Left ventricle myocardium superior (tissue), 1 donor: ENCODE measurements at regions not wholly inside any gene's neighbourhood (a gene's known extent, or its start where the extent isn't known, plus 50 kb on each side); places are given as distances from the start of the nearest gene placed in this dataset.

Source experiments
- ATAC-seq: fragments of 200-7000 bp; cut with Tn5 transposase; one replicate; pipeline ENCODE4 v1.9.1; 2020; ENCODE audit warnings: mild to moderate bottlenecking, moderate library complexity
- DNase-seq: peaks from one replicate; pipeline ENCODE4 v3.0.0-alpha.2; 2020
- intact Hi-C: fragments of 100-400 bp; cut with micrococcal nuclease; formaldehyde crosslinking; loops from one replicate; pipeline ENCODE4 v1.11.0; 2022
- donor health status: DM: no; HTN: yes; CAD: no; lungs with severe emphysema.

DNA sequence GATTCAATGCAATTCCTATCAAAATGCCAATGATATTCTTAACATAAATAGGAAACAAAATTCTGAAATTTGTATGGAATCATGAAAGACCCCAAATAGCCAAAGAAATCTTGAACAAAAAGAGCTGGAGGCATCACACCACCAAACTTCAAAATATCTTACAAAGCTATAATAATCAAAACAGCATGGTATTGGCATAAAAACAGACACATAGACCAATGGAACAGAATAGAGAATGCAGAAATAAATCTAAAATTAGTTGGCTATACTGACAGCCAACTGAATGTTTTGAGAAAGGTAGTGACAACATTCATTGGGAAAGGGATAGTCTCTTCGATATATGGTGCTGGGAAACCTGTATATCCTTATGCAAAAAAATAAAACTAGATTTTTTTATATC, 121.9 kb upstream of the ASCC3 start:
- DNase-seq (no peak), ATAC-seq (no peak)
- intact Hi-C loops: no loop called here

DNA sequence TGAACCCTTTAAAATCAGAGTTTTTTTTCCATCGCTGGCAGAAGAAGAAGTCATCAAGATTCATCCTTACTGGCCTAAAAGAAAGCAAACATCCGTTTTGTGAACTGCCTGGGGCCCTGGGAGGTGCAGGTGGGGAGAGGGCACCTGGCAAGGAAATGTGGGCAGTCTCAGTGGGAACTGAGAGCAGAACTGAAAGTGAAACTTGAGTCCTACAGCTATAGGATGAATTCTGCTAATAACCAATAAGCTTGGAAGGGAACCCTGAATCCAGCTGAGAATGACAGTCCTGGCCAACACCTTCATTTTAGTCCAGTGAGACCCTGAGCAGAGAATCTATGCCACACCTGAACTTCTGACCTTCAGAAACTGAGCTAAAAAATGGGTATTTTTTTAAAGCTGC, 130.1 kb upstream of the ASCC3 start:
- ATAC-seq: no peak
- intact Hi-C loops: no loop called here
- DNase-seq: no peak

DNA sequence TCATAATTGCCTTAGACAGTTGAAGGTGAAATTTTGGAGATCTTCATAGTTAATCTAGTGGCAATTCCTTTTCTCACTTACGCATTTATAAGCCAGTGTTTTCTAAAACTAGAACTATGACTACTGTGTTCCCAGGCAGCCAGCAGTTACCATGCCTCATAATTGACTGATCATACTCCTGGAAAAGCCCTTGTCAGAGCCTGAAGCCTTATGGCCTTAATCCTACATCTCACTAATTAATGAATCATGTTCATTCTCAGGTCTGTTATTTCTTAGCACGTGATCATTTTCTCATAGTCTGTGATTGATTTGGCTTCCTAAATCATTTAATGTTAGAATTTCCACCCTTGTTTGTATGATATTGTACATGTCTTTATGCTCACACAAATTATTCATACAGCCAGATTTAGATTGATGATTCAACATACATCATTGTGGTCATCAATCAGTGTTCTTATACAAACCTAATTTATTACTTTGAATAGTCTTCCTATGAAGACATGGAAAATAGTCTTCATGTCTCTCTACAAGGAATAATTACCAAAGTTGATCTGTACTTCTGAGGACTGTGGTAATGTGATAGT, 132.6 kb upstream of the ASCC3 start:
- intact Hi-C loops: no loop called here
- no peak for ATAC-seq

DNA sequence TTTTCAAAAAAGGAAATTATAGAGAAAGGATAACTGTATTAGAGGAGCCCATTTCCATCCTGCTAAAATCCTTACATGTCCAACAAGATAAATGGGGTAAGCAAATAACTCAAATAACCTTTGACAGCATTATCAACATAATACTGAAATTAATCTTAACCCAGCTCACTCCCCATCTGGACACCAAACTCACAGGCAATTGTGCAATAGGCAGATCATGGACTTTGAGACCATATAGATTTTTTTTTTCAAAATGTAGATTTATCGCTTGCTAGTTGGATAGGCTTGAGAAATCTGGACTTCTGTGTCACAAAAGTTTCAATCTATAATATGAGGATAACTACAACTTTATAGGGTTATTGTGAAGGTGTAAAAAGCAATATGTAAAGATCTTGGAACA, 134.4 kb upstream of the ASCC3 start:
- no peak for DNase-seq
- ATAC-seq: no peak
- intact Hi-C loops: no loop called here

More for the DNA sequence above, 132.6 kb upstream of the ASCC3 start:
- no peak for DNase-seq

DNA sequence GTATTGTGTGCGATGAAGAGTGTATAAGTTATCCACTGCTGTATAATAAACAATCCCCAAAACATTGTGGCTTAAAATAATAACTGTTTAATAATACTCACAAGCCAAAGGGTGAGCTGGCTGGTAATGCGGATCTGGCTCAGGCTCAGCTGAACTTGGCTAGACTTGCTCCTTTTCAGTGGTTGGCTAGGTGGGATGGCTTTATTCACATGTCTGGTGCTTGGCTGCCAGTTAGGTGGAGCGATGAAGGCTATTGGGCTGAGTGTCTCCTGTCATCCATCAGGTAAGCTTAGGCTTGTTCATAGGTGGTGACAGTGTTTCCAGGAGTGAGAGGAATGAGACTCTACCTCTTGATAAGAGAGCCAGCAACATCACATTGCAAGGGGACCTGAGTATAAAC, 135.0 kb upstream of the ASCC3 start:
- ATAC-seq: no peak
- intact Hi-C loops: no loop called here
- no peak for DNase-seq

DNA sequence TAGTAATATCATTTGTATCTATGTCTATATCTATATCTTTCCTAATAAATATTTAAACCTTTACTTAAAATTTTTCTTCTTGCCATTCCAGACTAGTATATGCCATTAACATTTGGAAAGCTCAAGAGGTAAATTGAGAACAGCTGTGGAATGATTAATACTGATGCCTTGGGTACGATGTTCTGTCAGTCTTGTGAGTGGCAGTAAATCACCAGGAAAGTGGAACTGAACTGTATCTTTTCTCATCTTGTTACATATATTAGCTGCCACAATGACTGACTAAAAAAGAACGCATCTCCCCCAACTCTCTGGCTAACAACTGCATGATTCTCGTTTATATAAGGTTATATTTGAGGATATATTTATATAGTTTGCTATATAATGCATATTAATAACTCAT, 137.0 kb upstream of the ASCC3 start:
- intact Hi-C loops: no loop called here
- DNase-seq (no peak), ATAC-seq (no peak)

DNA sequence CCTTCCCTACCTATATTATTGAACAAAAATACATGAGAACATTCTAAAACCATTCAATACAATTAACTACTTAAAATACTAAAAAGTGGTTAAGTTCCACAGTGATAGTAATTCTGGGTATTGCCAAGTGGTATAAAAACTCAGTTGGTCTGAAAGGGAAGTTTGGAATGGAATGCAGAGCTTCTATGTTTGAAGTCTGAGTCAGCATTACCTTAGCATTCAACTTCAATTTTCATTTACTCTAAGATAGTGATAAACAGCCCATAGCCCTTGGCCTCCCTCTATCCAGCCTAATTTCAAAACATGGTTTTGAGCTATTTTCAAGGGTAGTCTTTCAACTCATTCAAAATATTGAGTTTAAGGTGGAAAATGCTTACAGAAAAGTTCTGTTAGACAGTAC, 140.4 kb upstream of the ASCC3 start:
- intact Hi-C loops: no loop called here
- ATAC-seq (no peak), DNase-seq (no peak)

DNA sequence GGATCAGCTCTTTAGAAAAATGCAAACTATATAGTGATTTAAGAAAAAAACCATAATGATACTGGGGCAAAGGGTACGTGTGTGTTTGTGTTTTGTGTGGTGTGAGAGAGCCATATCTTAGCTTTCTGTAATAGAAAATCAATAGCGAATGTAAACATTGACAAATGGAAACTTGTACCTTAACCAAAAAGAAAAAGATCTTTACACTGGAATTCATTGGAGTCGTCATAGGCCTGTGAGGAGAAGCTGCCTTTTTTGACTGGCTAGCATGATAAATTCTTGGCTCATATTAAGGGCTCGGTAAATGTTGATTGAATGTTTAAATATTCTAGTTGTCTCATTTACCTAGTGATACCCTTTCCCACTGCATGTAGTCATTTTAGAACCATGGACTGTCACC, 161.8 kb upstream of the ASCC3 start:
- DNase-seq (no peak), ATAC-seq (no peak)
- intact Hi-C loops: no loop called here

DNA sequence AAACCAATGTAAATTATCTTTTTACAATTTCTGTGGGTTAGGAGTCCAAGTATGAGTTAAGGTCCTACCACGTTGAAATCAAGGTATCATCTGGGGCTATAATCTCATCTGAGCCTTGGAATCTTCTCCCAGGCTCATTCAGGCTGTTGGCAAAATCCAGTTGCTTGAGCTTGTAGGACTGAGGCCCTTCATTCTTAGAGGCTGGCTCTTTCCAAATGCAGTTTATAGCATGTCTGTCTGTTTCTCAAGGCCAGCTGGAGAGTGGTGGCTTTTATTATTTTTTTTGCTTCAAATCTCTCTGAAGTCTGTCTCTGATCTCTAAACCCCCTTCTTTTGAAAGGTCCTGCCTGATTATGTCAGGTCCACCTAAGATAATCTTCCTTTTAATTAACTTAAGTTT, 177.2 kb upstream of the ASCC3 start:
- DNase-seq (no peak), ATAC-seq (no peak)
- intact Hi-C loops: no loop called here

DNA sequence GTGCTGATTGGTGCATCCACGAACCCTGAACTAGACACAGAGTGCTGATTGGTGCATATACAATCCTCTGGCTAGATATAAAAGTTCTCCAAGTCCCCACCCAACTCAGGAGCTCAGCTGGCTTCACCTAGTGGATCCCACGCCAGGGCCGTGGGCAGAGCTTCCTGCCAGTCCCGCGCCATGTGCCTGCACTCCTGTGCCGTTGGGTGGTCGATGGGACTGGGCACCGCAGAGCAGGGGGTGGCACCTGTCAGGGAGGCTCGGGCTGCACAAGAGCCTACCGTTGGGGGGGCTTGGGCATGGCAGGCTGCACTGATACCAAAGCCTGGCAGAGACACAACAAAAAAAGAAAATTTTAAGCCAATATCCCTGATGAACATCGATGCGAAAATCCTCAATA, 185.4 kb upstream of the ASCC3 start:
- DNase-seq (no peak), ATAC-seq (no peak)
- intact Hi-C loops: no loop called here

DNA sequence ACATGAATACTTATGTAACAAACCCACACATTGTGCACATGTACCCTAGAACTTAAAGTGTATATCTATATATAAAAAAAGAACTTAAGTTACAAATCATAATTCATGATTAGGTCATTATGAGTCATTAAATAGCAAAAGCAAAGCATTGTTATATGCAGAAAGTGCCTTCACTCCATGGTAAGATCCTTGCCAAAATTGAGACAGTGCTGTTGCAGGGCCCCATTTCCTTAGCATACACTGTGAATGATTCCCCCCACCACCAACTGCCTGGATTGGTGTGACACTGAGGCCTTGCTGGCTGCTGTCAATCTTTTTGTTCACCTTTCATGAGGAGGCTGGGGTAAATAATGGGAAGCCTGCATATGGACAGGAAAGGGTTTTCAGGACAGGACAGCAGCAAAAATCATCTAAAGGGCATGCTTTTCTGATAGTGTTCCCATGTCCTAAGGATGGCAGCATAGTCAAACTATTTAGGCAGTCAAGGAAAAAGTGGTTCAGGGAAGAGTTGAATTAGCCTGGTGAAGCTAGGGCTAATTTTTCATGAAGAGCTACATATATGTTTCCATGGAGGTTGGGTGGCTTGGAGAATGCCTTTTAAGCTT, 188.2 kb upstream of the ASCC3 start:
- intact Hi-C loops: no loop called here
- DNase-seq (no peak), ATAC-seq (no peak)

DNA sequence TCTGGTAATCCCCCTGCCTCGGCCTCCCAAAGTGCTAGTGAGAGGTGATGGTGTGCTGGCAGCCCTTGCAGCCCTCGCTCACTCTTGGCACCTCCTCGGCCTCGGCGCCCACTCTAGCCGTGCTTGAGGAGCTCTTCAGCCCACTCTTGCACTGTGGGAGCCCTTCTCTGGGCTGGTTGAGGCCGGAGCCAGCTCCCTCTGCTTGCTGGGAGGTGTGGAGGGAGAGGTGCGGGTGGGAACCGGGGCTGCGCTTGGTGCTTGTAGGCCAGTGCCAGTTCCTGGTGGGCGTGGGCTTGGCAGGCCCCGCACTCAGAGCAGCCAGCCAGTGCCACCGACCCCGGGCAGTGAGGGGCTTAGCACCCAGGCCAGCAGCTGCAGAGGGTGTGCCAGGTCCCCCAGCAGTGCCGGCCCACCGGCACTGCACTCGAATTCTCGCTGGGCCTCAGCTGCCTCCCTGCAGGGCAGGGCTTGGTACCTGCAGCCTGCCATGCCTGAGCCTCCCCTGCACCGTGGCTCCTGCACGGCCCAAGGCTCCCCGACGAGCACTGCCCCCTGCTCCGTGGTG, 189.0 kb upstream of the ASCC3 start:
- ATAC-seq (no peak), DNase-seq (no peak)
- intact Hi-C loops: no loop called here

DNA sequence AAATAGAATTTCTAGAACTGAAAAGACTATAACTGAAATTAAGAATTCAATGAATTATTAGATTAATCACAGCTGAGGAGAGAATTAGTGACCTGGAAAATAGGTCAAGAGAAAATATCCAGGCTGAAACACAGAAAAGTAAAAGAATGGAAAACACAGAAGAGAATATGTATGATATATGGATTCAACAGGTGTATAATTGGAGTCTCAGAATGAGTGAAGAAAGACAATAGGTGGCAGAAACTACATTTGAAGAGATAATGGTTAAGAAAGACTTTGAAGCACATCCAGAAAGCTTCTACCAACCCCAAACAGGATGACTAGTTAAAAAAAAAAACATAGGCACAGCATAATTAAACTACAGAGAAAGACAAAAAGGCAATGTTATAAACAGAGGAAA, 196.2 kb upstream of the ASCC3 start:
- no peak for ATAC-seq
- no peak for DNase-seq
- intact Hi-C loops: no loop called here

DNA sequence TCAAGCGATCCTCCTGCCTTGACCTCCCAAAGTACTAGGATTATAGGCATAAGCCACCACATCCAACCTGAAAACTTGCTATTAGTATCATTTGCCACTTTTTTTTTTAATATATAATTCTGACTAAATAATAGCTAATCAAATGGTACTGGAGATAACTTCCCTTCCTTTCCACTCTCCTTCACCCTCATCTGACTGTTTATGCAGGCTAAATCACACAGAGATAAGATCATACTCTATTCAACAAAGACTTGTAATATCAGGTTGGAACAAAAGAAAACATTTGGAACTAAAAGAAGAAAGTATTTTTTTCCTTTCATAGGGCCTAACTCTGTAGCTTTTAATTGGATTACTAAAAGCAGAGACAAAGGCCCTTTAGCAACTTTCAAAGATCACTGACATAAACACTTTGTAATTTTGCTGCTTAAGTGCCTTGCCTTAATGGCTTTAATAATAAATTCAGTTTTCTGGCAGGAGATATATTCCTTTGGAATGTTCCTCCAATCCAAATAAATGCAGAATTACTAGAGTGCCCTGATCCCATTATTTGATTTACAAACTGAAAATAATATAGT, 198.7 kb upstream of the ASCC3 start:
- intact Hi-C loops: no loop called here
- no peak for DNase-seq
- no peak for ATAC-seq

DNA sequence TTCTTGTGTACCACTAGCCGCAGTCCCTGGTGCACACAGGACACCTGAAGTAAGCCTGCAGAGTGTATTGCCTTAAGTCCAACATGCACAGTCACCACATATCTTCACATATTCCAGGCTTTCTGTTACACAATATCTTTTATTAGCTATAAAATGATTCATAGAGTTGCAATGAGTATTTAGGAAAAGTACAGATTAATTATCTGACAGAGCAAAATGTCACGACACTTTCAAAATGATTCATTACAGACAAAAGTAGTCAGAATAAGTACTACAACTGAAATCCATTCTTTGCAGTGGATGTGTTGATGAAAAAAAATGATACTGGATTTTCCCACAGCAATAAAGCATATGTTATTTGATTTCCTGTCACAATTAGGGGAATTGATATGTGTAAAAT, 199.5 kb upstream of the ASCC3 start:
- intact Hi-C loops: no loop called here
- no peak for ATAC-seq
- DNase-seq: no peak

DNA sequence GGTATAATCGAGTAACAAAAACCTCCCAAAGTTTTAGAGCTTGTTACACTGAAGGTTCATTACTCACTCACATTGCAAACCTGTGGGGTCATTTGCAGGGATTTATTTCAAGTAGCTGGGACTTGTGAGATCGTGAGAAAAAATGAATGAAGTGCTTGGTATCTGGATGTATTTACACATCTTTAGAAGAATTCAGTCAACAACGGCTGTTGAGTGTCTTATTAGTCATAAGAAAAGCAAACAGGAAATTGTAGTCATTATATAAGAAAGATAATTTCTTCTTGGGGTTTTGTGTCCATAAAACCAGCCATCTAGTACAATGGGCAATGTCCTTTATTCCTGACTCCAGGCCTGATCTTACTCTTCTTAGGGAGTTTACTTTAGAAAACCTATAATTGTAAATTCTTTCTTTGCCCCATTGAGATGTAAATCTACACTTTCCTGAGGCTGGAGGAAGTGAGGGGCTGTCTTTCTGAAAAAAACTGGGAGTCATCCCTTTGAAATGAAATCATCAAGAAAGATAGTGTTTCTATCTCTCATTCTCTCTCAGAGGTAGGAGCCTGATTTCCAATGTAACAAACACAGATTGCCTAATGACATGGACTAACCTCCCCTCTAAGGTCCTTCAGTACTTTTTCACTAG, 202.5 kb upstream of the ASCC3 start:
- ATAC-seq (no peak), DNase-seq (no peak)
- intact Hi-C loops: no loop called here

DNA sequence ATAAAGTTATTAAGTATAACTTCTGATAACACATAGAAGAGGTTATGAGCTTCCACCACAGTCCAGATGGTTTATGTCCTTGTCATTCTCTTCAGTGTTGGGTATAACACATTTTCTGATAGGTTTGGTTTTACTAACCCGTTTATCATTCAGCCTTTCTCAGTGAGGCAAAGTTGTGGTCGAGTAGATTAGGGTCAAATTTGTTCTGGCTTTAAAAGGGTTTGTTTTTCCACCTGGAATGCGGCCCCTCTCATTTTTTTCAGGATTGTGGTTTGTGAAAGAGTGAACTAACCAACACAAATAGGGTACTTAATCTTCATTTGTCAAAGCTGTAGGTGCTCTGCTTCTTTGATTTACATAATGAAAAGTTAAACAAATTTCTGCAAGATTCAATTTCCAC, 204.2 kb upstream of the ASCC3 start:
- ATAC-seq: no peak
- no peak for DNase-seq
- intact Hi-C loops: no loop called here

DNA sequence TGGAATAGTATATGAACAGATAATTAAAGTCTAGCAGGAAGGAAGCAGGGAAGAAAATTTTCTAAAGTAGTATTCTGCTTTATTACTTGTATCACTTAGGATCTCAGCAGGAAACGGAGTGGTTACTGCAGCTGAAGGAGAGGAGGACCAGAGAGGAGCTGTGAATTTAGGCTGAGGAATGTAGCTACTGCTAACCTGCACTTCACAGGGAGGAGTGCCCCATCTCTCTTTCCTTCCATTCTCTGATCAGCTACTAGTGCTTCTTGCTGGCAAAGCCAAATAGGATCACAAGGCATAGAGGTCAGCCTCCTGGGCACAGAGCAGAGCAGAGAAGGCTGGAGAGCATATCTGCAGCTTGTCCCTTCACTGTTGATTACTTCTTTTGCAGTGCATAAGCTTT, 205.3 kb upstream of the ASCC3 start:
- ATAC-seq (no peak), DNase-seq (no peak)
- intact Hi-C loops: no loop called here

DNA sequence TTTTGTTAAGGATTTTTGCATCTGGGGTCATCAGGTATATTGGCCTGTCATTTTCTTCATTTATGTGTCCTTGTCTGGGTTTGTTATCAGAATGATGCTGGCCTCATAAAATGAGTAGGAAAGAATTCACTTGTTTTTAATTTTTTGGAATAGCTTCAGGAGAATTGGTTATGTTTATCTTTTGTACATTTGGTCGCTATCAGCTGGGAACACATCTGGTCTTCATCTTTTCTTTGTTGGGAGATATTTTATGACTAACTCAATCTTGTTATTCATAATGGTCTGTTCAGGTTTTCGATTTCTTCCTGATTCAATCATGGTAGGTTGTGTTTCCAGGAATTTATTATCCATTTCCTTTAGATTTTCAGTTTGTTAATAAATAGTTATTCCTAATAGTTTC, 207.5 kb upstream of the ASCC3 start:
- ATAC-seq (no peak), DNase-seq (no peak)
- intact Hi-C loops: no loop called here

DNA sequence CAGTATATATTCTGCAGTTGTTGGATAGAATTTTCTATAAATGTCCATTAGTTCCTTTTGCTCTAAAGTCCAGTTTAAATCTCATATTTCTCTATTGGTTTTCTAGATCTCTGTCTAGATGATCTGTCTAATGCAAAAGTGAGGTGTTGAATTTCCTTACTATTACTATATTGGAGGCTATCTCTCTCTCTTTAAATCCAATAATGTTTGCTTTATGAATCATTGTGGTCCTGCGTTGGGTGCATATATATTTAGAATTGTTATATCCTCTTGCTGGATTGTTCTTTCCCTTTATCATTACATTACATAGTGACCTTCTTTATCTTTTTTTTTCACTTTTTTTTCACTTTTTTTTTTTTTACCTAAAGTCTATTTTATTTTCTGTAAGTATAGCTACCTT, 208.5 kb upstream of the ASCC3 start:
- ATAC-seq (no peak), DNase-seq (no peak)
- intact Hi-C loops: no loop called here

DNA sequence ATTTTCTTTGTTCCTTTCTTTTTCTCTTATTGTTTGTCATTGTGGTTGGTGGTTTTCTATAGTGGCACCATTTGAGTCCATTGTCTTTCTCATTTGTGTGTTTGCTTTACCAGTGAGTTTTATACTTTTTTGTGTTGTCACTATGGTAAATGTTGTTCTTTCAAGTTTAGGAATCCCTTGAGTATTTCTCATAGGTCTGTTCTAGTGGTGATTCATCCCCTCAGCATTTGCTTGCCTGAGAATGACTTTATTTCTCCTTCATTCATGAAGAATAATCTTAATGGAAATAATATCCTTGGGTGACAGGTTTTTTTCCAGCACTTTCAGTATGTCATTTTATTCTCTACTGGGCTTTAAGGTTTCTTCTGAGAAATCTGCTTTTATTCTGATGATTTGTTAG, 209.2 kb upstream of the ASCC3 start:
- ATAC-seq (no peak), DNase-seq (no peak)
- intact Hi-C loops: no loop called here
